Mucosa of stomach (tissue), 1 donor: ENCODE measurements at regions not wholly inside any gene's neighbourhood (a gene's known extent, or its start where the extent isn't known, plus 50 kb on each side); places are given as distances from the start of the nearest gene placed in this dataset.

Source experiments
- H3K27me3 ChIP-seq: one replicate; pipeline ENCODE4 v1.7.0; 2013; ENCODE audit warnings: mild to moderate bottlenecking, low read length; ENCODE audit not compliant: control insufficient read depth, insufficient read depth
- H3K36me3 ChIP-seq: one replicate; pipeline ENCODE4 v1.7.0; 2013; ENCODE audit warnings: low read length; ENCODE audit not compliant: control insufficient read depth, insufficient read depth
- H3K4me1 ChIP-seq: one replicate; pipeline ENCODE4 v1.7.0; 2013; ENCODE audit warnings: mild to moderate bottlenecking, low read length; ENCODE audit not compliant: control insufficient read depth, insufficient read depth
- H3K4me3 ChIP-seq: one replicate; pipeline ENCODE4 v1.7.0; 2013; ENCODE audit warnings: low read length
- H3K9ac ChIP-seq: one replicate; pipeline ENCODE4 v1.7.0; 2013; ENCODE audit warnings: mild to moderate bottlenecking, low read length, moderate library complexity
- H3K9me3 ChIP-seq: one replicate; pipeline ENCODE4 v1.7.0; 2013; ENCODE audit warnings: mild to moderate bottlenecking, low read length, moderate library complexity; ENCODE audit not compliant: control insufficient read depth
- donor health status: Pancreatic carcinoma.

DNA sequence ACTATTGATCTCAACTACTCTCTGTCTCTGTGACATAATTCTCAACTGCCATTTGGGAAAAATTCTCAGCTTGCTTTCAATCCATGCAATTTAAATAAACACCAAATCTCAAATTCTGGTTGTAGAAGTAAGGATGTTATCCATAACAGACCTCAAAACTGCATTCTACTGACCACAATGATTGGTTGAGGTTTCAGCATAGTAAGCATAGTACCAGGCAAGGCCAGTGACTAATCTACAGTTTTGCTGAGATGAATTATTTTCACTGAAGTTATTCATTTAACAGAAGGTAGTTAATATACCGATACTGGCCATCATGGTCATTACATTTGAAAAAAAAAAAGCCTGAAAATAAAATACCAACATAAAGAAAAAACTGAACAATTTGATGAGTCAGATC lies 488.0 kb upstream of the CDH18 start:
- Histone ChIP-seq H3K9me3 (no peaks in the 10 kb centered on the region), H3K4me1 (no peaks in the 10 kb centered on the region), H3K4me3 (no peak overlapping the region), H3K27me3 (no peaks in the 10 kb centered on the region), H3K9ac (no peak overlapping the region), H3K36me3 (no peaks in the 10 kb centered on the region)

DNA sequence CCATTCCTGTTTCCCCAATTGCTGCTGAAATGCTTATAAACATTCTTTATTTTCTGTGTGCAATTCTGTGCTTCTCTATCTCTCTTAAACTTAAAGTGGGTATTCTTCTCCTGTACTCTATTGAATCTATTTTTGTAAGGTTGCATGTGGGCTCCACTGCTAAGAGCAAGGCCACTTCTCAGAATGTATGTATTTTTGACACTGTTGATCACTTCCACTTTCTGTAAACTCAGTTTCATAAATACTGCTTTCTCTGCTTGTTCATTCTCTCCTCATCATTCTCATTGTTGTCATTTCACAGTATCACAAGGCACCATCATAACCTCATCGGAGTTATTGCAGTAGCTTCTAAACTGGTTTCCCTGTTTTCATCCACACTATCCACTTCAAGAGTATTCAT lies 483.0 kb upstream of the CDH18 start:
- no peaks in the 10 kb centered on the region for H3K27me3 ChIP-seq

DNA sequence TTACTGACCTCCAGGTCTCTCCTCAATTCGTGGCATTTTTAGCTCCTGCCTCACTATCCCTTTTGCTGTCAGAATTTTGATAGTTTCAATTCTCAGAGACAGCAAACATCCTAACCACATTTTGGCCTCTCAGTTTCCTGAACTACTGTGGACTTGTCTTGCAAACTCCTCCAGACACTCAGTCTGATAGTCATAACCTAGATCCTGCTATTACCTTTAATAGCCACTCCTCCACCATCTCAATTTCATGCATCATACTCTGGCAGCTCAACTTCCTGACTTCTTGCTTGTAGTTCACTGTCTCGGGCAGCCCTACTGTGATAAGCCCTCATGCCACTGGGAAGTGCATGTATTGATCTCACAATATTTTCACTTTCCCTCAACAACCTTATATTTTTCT lies 481.8 kb upstream of the CDH18 start:
- Histone ChIP-seq H3K9ac (no peak overlapping the region), H3K9me3 (no peaks in the 10 kb centered on the region), H3K4me3 (no peak overlapping the region), H3K36me3 (no peaks in the 10 kb centered on the region), H3K27me3 (no peaks in the 10 kb centered on the region), H3K4me1 (no peaks in the 10 kb centered on the region)

More for the DNA sequence above, 483.0 kb upstream of the CDH18 start:
- Histone ChIP-seq H3K9ac (no peak overlapping the region), H3K4me3 (no peak overlapping the region), H3K9me3 (no peaks in the 10 kb centered on the region), H3K4me1 (no peaks in the 10 kb centered on the region), H3K36me3 (no peaks in the 10 kb centered on the region)

DNA sequence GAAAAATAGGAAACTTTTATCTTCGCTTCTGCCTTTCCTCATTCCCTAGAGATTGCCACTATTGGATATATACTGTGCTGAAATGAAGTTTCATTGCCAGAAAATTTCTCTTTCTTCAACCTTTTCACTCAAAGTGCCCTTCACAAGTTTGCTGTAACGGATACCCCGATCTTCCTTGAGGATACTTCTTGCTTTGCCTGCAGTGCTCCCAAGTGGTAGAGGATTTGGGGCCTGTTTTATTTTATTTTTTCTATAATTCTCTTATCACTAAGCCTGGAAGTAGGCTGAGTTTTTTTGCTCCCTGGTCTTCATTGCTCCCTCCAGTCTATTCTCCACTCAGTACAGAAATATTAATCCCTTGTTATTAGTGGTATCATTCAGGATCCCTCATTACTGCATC lies 481.4 kb upstream of the CDH18 start:
- H3K4me1 ChIP-seq: no peaks in the 10 kb centered on the region
- no peak overlapping the region for H3K9ac ChIP-seq
- H3K36me3 ChIP-seq: no peaks in the 10 kb centered on the region
- no peak overlapping the region for H3K4me3 ChIP-seq
- no peaks in the 10 kb centered on the region for H3K27me3 ChIP-seq
- H3K9me3 ChIP-seq: no peaks in the 10 kb centered on the region

DNA sequence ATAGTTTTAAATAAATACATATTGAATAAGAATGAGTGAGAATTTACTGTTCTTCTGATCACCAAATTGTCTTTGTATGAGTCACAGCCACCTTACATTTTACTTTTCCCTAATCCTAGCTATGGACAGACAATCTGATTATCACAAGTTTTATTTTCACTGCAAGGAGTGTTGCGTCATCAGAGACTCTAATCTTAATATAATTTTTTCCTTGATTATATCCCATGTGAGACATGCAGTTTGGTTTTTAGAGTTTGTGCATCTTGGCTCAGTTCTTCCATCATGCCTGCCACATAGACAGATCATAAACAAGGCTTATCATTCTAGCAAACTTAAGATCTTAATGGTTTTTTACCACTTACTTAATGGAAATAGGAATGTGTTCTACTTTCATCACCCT lies 478.5 kb upstream of the CDH18 start:
- Histone ChIP-seq H3K4me1 (no peaks in the 10 kb centered on the region), H3K27me3 (no peaks in the 10 kb centered on the region), H3K36me3 (no peaks in the 10 kb centered on the region), H3K9ac (no peak overlapping the region), H3K9me3 (no peaks in the 10 kb centered on the region), H3K4me3 (no peak overlapping the region)

DNA sequence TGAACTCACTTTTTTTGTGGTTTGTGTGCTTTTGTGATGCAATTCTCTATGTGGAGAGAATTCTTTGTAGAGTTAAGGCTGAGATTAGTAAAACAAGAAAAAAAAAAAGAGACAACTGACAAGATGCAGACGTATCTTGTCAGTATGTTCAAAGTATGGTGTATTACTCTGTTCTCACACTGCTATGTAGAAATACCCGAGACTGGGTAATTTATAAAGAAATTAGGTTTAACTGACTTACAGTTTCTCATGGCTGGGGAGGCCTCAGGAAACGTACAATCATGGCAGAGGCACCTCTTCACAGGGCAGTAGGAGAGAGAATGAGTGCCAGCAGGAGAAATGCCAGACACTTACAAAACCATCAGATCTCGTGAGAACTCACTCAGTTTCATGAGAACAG lies 475.2 kb upstream of the CDH18 start:
- H3K27me3 ChIP-seq: no peaks in the 10 kb centered on the region
- no peak overlapping the region for H3K4me3 ChIP-seq
- no peak overlapping the region for H3K9ac ChIP-seq
- no peaks in the 10 kb centered on the region for H3K9me3 ChIP-seq
- no peaks in the 10 kb centered on the region for H3K4me1 ChIP-seq
- H3K36me3 ChIP-seq: no peaks in the 10 kb centered on the region

DNA sequence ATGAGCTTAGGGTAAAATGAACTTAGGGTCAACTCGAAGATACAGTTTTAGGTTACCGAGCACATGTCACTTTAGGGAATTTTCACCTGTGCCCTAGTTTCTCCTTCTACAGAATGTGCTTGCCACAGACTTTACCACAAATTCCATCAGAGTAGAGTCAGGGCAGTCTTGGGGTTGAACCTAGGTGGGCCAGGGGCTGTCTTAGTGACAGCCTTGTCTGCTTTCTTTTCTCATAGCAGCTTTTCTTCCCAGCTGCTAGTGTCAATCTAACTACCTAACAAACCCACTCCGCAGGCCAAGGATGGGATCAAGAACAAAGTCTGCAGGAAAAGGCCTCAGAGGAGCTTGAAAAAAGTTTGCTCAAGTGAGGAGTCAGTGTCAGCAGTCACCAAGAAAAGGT lies 458.1 kb upstream of the CDH18 start:
- H3K4me3 ChIP-seq: no peak overlapping the region
- H3K9ac ChIP-seq: no peak overlapping the region

DNA sequence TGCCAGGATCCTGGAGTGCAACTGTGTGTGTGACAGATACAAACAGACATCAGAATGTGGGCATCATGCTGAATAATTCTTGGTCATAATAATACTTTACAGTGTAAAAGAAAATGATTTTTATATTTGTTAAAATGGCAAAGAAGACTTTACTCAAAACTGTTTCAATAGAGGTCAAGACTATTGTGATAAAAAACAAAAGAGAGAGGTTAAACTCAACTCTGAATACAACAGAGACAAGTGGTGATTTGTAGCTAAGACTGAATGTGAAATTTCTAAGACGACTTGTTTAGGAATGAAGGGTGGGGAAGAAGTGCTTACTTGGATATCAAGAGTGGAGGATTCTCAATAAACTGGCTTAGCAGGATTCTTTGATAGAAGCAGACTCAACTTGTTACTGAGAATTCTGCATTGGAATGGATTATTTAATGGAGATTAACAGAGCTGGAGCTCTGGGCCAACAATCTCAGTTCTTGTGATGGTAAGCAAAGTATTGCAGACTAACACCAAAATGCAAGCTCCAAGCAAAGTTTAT lies 457.4 kb upstream of the CDH18 start:
- Histone ChIP-seq H3K9me3 (no peaks in the 10 kb centered on the region), H3K27me3 (no peaks in the 10 kb centered on the region), H3K9ac (no peak overlapping the region), H3K4me3 (no peak overlapping the region), H3K4me1 (no peaks in the 10 kb centered on the region), H3K36me3 (no peaks in the 10 kb centered on the region)

More for the DNA sequence above, 458.1 kb upstream of the CDH18 start:
- Histone ChIP-seq H3K36me3 (no peaks in the 10 kb centered on the region), H3K4me1 (no peaks in the 10 kb centered on the region), H3K27me3 (no peaks in the 10 kb centered on the region), H3K9me3 (no peaks in the 10 kb centered on the region)

DNA sequence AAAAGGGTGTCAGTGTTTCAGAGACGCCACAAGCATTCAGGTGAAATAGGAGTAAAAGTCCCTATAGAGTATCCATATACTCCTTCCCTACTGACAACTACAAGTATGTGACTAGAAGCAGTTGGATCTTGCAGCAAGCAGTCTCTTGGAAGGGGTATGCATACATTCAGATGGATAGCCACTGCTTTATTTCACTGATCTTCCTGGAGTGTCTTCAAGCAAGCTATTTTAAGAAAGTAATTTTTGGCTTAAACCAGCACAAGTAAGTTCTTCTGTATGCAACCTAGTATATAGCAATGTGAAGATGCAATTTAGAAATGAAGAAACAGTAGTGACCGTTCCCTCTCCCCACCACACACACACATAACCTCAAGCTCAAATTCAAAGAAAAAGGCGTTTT lies 446.8 kb upstream of the CDH18 start:
- no peak overlapping the region for H3K4me3 ChIP-seq

DNA sequence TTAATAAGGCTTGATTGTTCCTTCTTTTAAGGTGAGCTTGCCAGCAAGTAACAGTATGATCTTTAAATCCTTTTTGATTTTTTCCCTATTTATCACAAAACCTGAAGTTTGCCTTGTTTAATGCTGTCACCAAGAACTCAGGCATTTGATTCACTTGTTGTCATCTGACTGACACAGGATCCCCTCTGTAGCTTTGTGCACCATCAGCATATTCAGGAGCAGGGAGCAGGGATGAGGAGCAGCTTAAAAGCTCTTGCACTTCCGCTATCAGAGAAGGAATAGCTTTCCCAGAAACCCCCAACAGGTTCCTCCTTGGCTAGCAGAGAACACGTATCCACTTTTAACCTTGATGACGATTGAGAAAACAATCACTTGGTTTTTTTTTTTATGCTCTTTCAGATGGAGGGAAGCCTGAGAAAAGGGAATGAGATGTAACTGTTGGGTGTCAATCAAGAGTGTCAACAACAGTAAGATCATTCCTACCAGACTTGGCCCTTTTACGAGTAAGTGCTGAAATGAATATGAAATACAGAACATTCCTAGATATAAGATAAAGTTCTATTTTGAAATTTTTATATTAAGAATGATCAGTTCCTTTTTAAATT lies 433.1 kb upstream of the CDH18 start:
- H3K9me3 ChIP-seq: no peaks in the 10 kb centered on the region
- H3K27me3 ChIP-seq: no peaks in the 10 kb centered on the region
- no peak overlapping the region for H3K4me3 ChIP-seq
- no peak overlapping the region for H3K9ac ChIP-seq
- H3K4me1 ChIP-seq: no peaks in the 10 kb centered on the region
- H3K36me3 ChIP-seq: no peaks in the 10 kb centered on the region

More for the DNA sequence above, 446.8 kb upstream of the CDH18 start:
- Histone ChIP-seq H3K9ac (no peak overlapping the region), H3K27me3 (no peaks in the 10 kb centered on the region), H3K9me3 (no peaks in the 10 kb centered on the region), H3K36me3 (no peaks in the 10 kb centered on the region), H3K4me1 (no peaks in the 10 kb centered on the region)
